Astrocyte of the cerebellum (primary cell): ENCODE measurements at regions not wholly inside any gene's neighbourhood (a gene's known extent, or its start where the extent isn't known, plus 50 kb on each side); places are given as distances from the start of the nearest gene placed in this dataset.
"Not testable (repeated sequence)": the region's sequence is repeated elsewhere in the genome, so short reads cannot be mapped to it uniquely, and the experiment has no call there.

Experiments used
- DNase-seq: peaks from one replicate; pipeline ENCODE4 v3.0.0-alpha.2; 2011; ENCODE audit warnings: low read depth
- H3K4me3 ChIP-seq: 2 replicates; pipeline ENCODE4 v1.5.1; 2011; ENCODE audit warnings: mild to moderate bottlenecking, low read depth, low read length, moderate library complexity
- CTCF ChIP-seq: IDR thresholded peaks from 2 replicates; pipeline ENCODE4 v1.5.1; 2012; ENCODE audit warnings: low read length, low read depth, moderate library complexity, mild to moderate bottlenecking; ENCODE audit errors: missing control alignments
- in situ Hi-C: cut with HindIII; loops from 2 replicates; pipeline ENCODE4 v1.10.0; 2017; ENCODE audit warnings: low sequenced_read_pairs

GRCh38 chr6:67467341-67467740, 1167.7 kb upstream of the ADGRB3 start:
- no peak overlapping the region for H3K4me3 ChIP-seq
- no peak for DNase-seq
- in situ Hi-C loops, result no loop called here
- no peak for TF ChIP-seq CTCF

GRCh38 chr6:67462725-67463124, 1172.4 kb upstream of the ADGRB3 start:
- H3K4me3 ChIP-seq, in situ Hi-C loops, DNase-seq: not testable (repeated sequence)

GRCh38 chr6:67459556-67459955, 1175.5 kb upstream of the ADGRB3 start:
- TF ChIP-seq CTCF, result no peak
- no peak for DNase-seq
- in situ Hi-C loops, result no loop called here
- no peak overlapping the region for H3K4me3 ChIP-seq

- no peak for TF ChIP-seq CTCF
- no peak for DNase-seq
- in situ Hi-C loops, result no loop called here
- H3K4me3 ChIP-seq, result no peak overlapping the region
Measured at GRCh38 chr6:67458265-67458664, 1176.8 kb upstream of the ADGRB3 start.

- no peak for TF ChIP-seq CTCF
- in situ Hi-C loops, result no loop called here
- DNase-seq, result no peak
- no peak overlapping the region for H3K4me3 ChIP-seq
Measured at GRCh38 chr6:67451874-67452273, 1183.2 kb upstream of the ADGRB3 start.

GRCh38 chr6:67450641-67451040, 1184.4 kb upstream of the ADGRB3 start:
- no peak for DNase-seq
- no peak for TF ChIP-seq CTCF
- in situ Hi-C loops, result no loop called here
- H3K4me3 ChIP-seq, result no peak overlapping the region

GRCh38 chr6:67449602-67450001, 1185.5 kb upstream of the ADGRB3 start:
- no peak for TF ChIP-seq CTCF
- no peak for DNase-seq
- in situ Hi-C loops, result no loop called here
- no peak overlapping the region for H3K4me3 ChIP-seq
